ENCODE measurements at regions not wholly inside any gene's neighbourhood (a gene's known extent, or its start where the extent isn't known, plus 50 kb on each side); places are given as distances from the start of the nearest gene placed in this dataset.

DNA sequence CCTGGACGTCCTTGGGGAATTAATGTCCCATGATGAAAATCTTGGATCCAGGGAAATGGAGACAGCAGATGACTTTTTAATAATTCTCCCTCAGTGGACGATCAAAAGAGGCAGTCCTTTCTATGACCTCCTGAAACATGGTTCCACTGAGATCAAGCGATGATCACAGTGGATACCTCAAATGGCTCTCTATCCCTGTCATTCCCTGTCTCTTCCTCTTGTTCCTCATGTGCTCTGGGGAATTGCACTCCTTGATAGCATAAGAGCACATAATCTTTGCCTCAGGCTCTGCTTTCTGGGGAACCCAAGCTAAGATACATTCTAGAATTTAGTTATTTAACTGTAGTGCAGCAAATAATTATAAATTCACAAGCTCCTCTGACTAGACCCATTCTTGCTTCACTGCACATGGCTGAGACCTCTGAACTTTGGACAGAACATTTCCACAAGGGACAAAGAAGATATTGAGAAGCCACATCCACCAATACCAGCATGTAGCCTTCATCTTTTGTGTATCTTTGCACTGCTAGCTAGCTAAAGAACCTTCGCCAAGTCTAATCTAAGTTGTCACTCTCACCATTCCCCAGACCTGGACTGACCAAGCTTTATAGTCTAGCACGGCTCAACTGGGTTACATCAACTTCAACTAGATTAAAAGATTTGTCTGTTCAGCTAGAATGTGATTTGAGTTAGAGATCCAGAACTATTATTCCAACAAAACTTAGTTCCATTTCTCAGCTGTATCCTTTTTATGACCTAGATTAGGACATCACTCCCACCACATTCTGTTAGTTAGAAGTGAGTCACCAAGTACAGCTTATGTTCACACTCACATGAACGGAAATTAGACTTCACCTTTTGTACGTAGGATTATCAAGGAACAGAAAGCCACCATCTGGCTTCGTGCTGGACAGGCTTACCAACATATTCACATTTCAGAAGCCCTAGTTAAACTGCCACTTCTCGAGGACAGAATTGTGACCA is 142.7 kb downstream of the SUCLA2 start:
- H3K4me3 Mint-ChIP-seq: no peak overlapping the region

More for the DNA sequence above, 142.7 kb downstream of the SUCLA2 start:
- Histone ChIP-seq H2AFZ (ENCODE audit: low read length) (no peak overlapping the region), H2BK15ac (ENCODE audit: low read depth, low read length) (no peak overlapping the region), H3K4me1 (ENCODE audit: insufficient read depth, low read length) (peaks cover 2% of the 10 kb centered on the region; the same call in 1 of the 2 replicates), H4K5ac (ENCODE audit: insufficient read length, low read depth, low read length) (no peak overlapping the region), H2AK5ac (ENCODE audit: insufficient read length, low read length) (no peak overlapping the region), H3K23ac (ENCODE audit: insufficient read length, low read depth, low read length) (no peak overlapping the region), H3K4me2 (ENCODE audit: insufficient read depth, insufficient read length, low read length) (no peak overlapping the region), H3K14ac (ENCODE audit: insufficient read depth, low read length) (no peak overlapping the region), H3K18ac (ENCODE audit: insufficient read length, low read depth, low read length) (no peak overlapping the region), H4K20me1 (ENCODE audit: control insufficient read depth, insufficient read depth, insufficient read length) (no peaks in the 10 kb centered on the region), H2BK12ac (ENCODE audit: insufficient read length, low read depth, low read length) (no peak overlapping the region), H2BK120ac (ENCODE audit: low read depth, low read length, poor library complexity, severe bottlenecking) (no peak overlapping the region), H3K27me3 (ENCODE audit: insufficient read depth, low read length) (no peaks in the 10 kb centered on the region), H3K9me3 (ENCODE audit: control insufficient read depth, low read depth, low read length) (no peaks in the 10 kb centered on the region), H3K56ac (ENCODE audit: insufficient read length, low read depth, low read length) (no peak overlapping the region), H3T11ph (ENCODE audit: low read length) (no peak overlapping the region), H2BK5ac (ENCODE audit: insufficient read length, low read length) (no peak overlapping the region), H4K8ac (replicated peaks; ENCODE audit: insufficient read length, low read depth, low read length) (no peak overlapping the region), H2BK20ac (ENCODE audit: low read depth, low read length, poor library complexity, severe bottlenecking) (no peak overlapping the region), H3K9ac (ENCODE audit: extremely low read depth, insufficient read length, low read length) (no peak overlapping the region), H3K79me1 (ENCODE audit: insufficient read depth, low read depth, low read length, poor library complexity, severe bottlenecking) (no peaks in the 10 kb centered on the region), H3K4ac (ENCODE audit: low read depth, low read length) (no peak overlapping the region), H3K79me2 (ENCODE audit: insufficient read depth, low read length) (no peaks in the 10 kb centered on the region), H4K91ac (ENCODE audit: insufficient read length, low read depth, low read length) (no peak overlapping the region), H3K23me2 (ENCODE audit: insufficient read length, low read depth, low read length, poor library complexity, severe bottlenecking) (no peaks in the 10 kb centered on the region), H3K27ac (ENCODE audit: insufficient read length, low read depth, low read length) (no peak overlapping the region)
- Mint-ChIP-seq H3K4me1 (peaks cover 5 to 7% of the 10 kb centered on the region in 2 experiments; a peak in 3 of 4 replicates), H3K27ac (no peak overlapping the region; a peak in 1 of 7 replicates), H3K27me3 (ENCODE audit: low read depth) (no peaks in the 10 kb centered on the region), H3K9me3 (no peaks in the 10 kb centered on the region; a peak in 1 of 5 replicates), H3K36me3 (ENCODE audit: insufficient read depth in 1 of 3, low read depth in 3 of 3) (no peaks in the 10 kb centered on the region)
- DNase-seq: no peak
- TF ChIP-seq, protein P1, sequence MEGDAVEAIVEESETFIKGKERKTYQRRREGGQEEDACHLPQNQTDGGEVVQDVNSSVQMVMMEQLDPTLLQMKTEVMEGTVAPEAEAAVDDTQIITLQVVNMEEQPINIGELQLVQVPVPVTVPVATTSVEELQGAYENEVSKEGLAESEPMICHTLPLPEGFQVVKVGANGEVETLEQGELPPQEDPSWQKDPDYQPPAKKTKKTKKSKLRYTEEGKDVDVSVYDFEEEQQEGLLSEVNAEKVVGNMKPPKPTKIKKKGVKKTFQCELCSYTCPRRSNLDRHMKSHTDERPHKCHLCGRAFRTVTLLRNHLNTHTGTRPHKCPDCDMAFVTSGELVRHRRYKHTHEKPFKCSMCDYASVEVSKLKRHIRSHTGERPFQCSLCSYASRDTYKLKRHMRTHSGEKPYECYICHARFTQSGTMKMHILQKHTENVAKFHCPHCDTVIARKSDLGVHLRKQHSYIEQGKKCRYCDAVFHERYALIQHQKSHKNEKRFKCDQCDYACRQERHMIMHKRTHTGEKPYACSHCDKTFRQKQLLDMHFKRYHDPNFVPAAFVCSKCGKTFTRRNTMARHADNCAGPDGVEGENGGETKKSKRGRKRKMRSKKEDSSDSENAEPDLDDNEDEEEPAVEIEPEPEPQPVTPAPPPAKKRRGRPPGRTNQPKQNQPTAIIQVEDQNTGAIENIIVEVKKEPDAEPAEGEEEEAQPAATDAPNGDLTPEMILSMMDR (conservative IDR thresholded peaks at IDR 0.05): no peak
- no CpG with 5 or more reads among the region's 9 CpGs for WGBS (ENCODE audit: extremely low coverage, insufficient read length, low lambda C conversion rate)

Measured in H9 (cell line).